B cell (primary cell): ENCODE measurements at regions not wholly inside any gene's neighbourhood (a gene's known extent, or its start where the extent isn't known, plus 50 kb on each side); places are given as distances from the start of the nearest gene placed in this dataset.

ENCODE experiments used
- ATAC-seq: fragments of 200-7000 bp; cut with Tn5 transposase; one replicate; pipeline ENCODE4 v1.10.0; 2021; ENCODE audit warnings: low read depth, mild to moderate bottlenecking, moderate number of reproducible peaks, moderate library complexity
- CTCF ChIA-PET: fragments of 350-600 bp; sonication (Branson Sonifier 250); formaldehyde crosslinking; loops from one replicate; lab custom pipeline; 2021; ENCODE audit warnings: antibody characterized with exemption, inconsistent platforms; lab: Charles Lee
- POLR2A ChIA-PET: fragments of 350-600 bp; sonication (Branson Sonifier 250); formaldehyde crosslinking; loops from one replicate; lab custom pipeline; 2021; ENCODE audit warnings: antibody characterized with exemption; lab: Charles Lee
- DNase-seq: peaks from one replicate; pipeline ENCODE4 v3.0.0; 2013
- H2AFZ ChIP-seq: 2 replicates; pipeline ENCODE4 v1.6.1; 2012; ENCODE audit warnings: mild to moderate bottlenecking, low read depth, low read length; ENCODE audit not compliant: insufficient read depth, poor library complexity, severe bottlenecking
- H3K27ac ChIP-seq, 2 donors: 1 replicate in 1 of 2; 2 replicates in 1 of 2; pipeline ENCODE4 v1.5.1; 2012 to 2013; ENCODE audit warnings: low read length in 2 of 2, mild to moderate bottlenecking in 2 of 2, moderate library complexity in 1 of 2
- H3K27me3 ChIP-seq, 4 experiments: fragments of 200-600 bp in 1 of 4; sonication (generic) in 1 of 4; replicated peaks in 1 of 4; 1 replicate in 2 of 4; 2 replicates in 2 of 4; pipeline versions ENCODE4 v1.6.1 to v1.7.0; 2013 to 2016; ENCODE audit warnings: low read length in 3 of 4, mild to moderate bottlenecking in 2 of 4, mixed read lengths in 1 of 4, moderate library complexity in 1 of 4; ENCODE audit not compliant: insufficient read depth in 4 of 4, control insufficient read depth in 3 of 4; ENCODE audit errors: control extremely low read depth in 1 of 4
- H3K36me3 ChIP-seq, 2 experiments: replicated peaks in 1 of 2; 1 replicate in 1 of 2; 2 replicates in 1 of 2; pipeline versions ENCODE4 v1.6.1 to v1.7.1; 2013; ENCODE audit warnings: low read length in 1 of 2; ENCODE audit not compliant: insufficient read depth in 2 of 2, control insufficient read depth in 1 of 2; ENCODE audit errors: control extremely low read depth in 1 of 2, extremely low read depth in 1 of 2
- H3K4me1 ChIP-seq, 2 donors: fragments of 200-600 bp in 1 of 2; sonication (generic) in 1 of 2; 1 replicate in 1 of 2; 2 replicates in 1 of 2; pipeline versions ENCODE4 v1.5.1 to v1.6.1; 2013 to 2017; ENCODE audit warnings: low read length in 2 of 2; ENCODE audit not compliant: control insufficient read depth in 2 of 2, insufficient read depth in 2 of 2
- H3K4me2 ChIP-seq: replicated peaks from 2 replicates; pipeline ENCODE3; 2012; ENCODE audit warnings: mild to moderate bottlenecking, low read depth, low read length; ENCODE audit not compliant: poor library complexity, severe bottlenecking
- H3K4me3 ChIP-seq, 5 experiments: fragments of 200-600 bp in 1 of 5; sonication (generic) in 1 of 5; 1 replicate in 3 of 5; 2 replicates in 2 of 5; pipeline versions ENCODE4 v1.5.1 to v1.7.0; 2011 to 2016; ENCODE audit warnings: low read length in 4 of 5, mild to moderate bottlenecking in 4 of 5, low read depth in 2 of 5, control low read depth in 1 of 5, moderate library complexity in 1 of 5; ENCODE audit not compliant: insufficient read depth in 1 of 5; ENCODE audit errors: control extremely low read depth in 1 of 5, extremely low read depth in 1 of 5
- H3K79me2 ChIP-seq: fragments of 200-600 bp; sonication (generic); one replicate; pipeline ENCODE4 v1.6.0; 2016; ENCODE audit warnings: low read length; ENCODE audit not compliant: control insufficient read depth, insufficient read depth
- H3K9ac ChIP-seq: fragments of 200-600 bp; sonication (generic); 2 replicates; pipeline ENCODE4 v1.6.1; 2017; ENCODE audit warnings: mild to moderate bottlenecking, low read length, moderate library complexity
- H3K9me3 ChIP-seq, 3 donors: one replicate each; pipeline versions ENCODE4 v1.6.1 to v1.7.1; 2013; ENCODE audit warnings: low read length in 2 of 3; ENCODE audit not compliant: control insufficient read depth in 2 of 3, insufficient read depth in 1 of 3; ENCODE audit errors: control extremely low read depth in 1 of 3
- H4K20me1 ChIP-seq: 2 replicates; pipeline ENCODE4 v1.6.0; 2012; ENCODE audit warnings: mild to moderate bottlenecking, low read length; ENCODE audit not compliant: insufficient read depth, control insufficient read depth, poor library complexity, severe bottlenecking
- H3K27ac Mint-ChIP-seq: one replicate; pipeline ENCODE4 v1.8.0; 2021; ENCODE audit warnings: mixed read lengths
- H3K27me3 Mint-ChIP-seq: one replicate; pipeline ENCODE4 v1.8.0; 2021; ENCODE audit warnings: mixed read lengths
- H3K4me1 Mint-ChIP-seq: one replicate; pipeline ENCODE4 v1.8.0; 2021; ENCODE audit warnings: mixed read lengths
- H3K4me3 Mint-ChIP-seq: one replicate; pipeline ENCODE4 v1.8.0; 2021; ENCODE audit warnings: mixed read lengths
- H3K9me3 Mint-ChIP-seq: one replicate; pipeline ENCODE4 v1.8.0; 2022; ENCODE audit warnings: mixed read lengths; ENCODE audit not compliant: insufficient read depth
- CTCF ChIP-seq: fragments of 200-600 bp; IDR thresholded peaks from one replicate; pipeline ENCODE4 v1.8.0; 2022; ENCODE audit warnings: antibody characterized with exemption, mild to moderate bottlenecking
- EZH2 ChIP-seq: IDR thresholded peaks from 2 replicates; pipeline ENCODE4 v1.6.1; 2012; ENCODE audit warnings: borderline replicate concordance, low read depth, mild to moderate bottlenecking, moderate library complexity, low read length; ENCODE audit not compliant: insufficient read depth, poor library complexity, severe bottlenecking
- WGBS: methylation state at CpG from one replicate; pipeline ENCODE4 v1.1.5; 2013; ENCODE audit warnings: missing lambda C conversion rate; ENCODE audit not compliant: insufficient coverage; 5-methylcytosine and 5-hydroxymethylcytosine counted together
- intact Hi-C: fragments of 100-400 bp; cut with micrococcal nuclease; formaldehyde crosslinking; loops from one replicate; pipeline ENCODE4 v1.10.0; 2022

- H3K9ac ChIP-seq = no peak overlapping the region
- H2AFZ ChIP-seq = no peak overlapping the region
- no peaks in the 10 kb centered on the region for H4K20me1 ChIP-seq
- H3K4me2 ChIP-seq = no peak overlapping the region
- H3K9me3 ChIP-seq = peaks cover 0 to 2% (median 0%) of the 10 kb centered on the region in 3 donors
- no peak for ATAC-seq
- TF ChIP-seq EZH2 (no peak), CTCF (no peak)
- Mint-ChIP-seq H3K4me1 (peaks cover 17% of the 10 kb centered on the region), H3K27me3 (no peaks in the 10 kb centered on the region), H3K27ac (no peak overlapping the region), H3K4me3 (no peak overlapping the region), H3K9me3 (no peaks in the 10 kb centered on the region)
- intact Hi-C loops = no loop called here
- no peak overlapping the region for H3K4me3 ChIP-seq
- H3K79me2 ChIP-seq = no peaks in the 10 kb centered on the region
- H3K27me3 ChIP-seq = no peaks in the 10 kb centered on the region
- ChIA-PET CTCF (no interaction called here), POLR2A (no interaction called here)
- H3K36me3 ChIP-seq = no peaks in the 10 kb centered on the region
- H3K4me1 ChIP-seq = peaks cover 12% of the 10 kb centered on the region in 2 donors
- no peak overlapping the region for H3K27ac ChIP-seq
- DNase-seq = no peak
- no CpG with 5 or more reads among the region's 2 CpGs for WGBS
Measured at GRCh38 chr21:35219719-35220118, 170.6 kb upstream of the RUNX1 start.

GRCh38 chr21:35219291-35219690, 170.2 kb upstream of the RUNX1 start:
- H3K9ac ChIP-seq = no peak overlapping the region
- H3K4me2 ChIP-seq = no peak overlapping the region
- H3K4me3 Mint-ChIP-seq = no peak overlapping the region
- H2AFZ ChIP-seq = no peak overlapping the region
- no peak for TF ChIP-seq EZH2
- peaks cover 12% of the 10 kb centered on the region in 2 donors for H3K4me1 ChIP-seq
- H4K20me1 ChIP-seq = no peaks in the 10 kb centered on the region
- no peaks in the 10 kb centered on the region for H3K27me3 Mint-ChIP-seq
- POLR2A ChIA-PET = no interaction called here
- intact Hi-C loops = no loop called here
- ATAC-seq = no peak
- CTCF ChIA-PET = no interaction called here
- H3K27ac Mint-ChIP-seq = no peak overlapping the region
- WGBS = no CpG with 5 or more reads among the region's 2 CpGs
- peaks cover 0 to 2% (median 0%) of the 10 kb centered on the region in 3 donors for H3K9me3 ChIP-seq
- no peak overlapping the region for H3K4me3 ChIP-seq
- H3K4me1 Mint-ChIP-seq = peaks cover 17% of the 10 kb centered on the region
- no peak for DNase-seq
- no peaks in the 10 kb centered on the region for H3K9me3 Mint-ChIP-seq
- no peaks in the 10 kb centered on the region for H3K79me2 ChIP-seq
- H3K36me3 ChIP-seq = no peaks in the 10 kb centered on the region
- no peak overlapping the region for H3K27ac ChIP-seq
- no peaks in the 10 kb centered on the region for H3K27me3 ChIP-seq
